ENCODE measurements at regions not wholly inside any gene's neighbourhood (a gene's known extent, or its start where the extent isn't known, plus 50 kb on each side); places are given as distances from the start of the nearest gene placed in this dataset.

DNA sequence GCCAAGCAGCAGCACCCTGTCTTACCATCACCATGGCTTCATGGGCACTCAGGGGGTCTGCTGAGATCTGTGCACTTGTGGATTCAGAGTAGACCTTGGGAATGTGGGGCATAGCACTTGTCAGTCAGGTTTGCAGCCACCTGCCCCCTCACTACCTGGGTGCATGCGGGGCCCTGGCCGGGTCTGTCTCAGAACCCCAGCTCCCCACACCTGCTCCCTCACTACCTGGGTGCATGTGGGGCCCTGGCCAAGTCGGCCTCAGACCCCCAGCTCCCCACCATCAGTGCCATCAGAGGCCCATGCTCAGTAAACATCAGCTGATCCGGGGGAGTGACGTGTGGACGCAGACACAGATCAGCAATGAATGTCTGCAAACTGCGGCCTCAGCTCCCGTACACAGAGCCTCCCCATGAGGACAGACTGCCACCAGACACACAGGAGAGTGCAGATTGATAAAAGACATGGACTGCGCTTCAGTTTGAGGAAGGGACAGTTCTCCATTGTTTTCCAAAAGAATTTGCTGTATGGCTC lies 205.1 kb downstream of the GLI2 start:
- no peaks in the 10 kb centered on the region for H3K4me1 ChIP-seq (ENCODE audit: control insufficient read depth, extremely low read depth, insufficient read depth, low read length)
- no peak for TF ChIP-seq MYC (IDR thresholded peaks at IDR 0.05; ENCODE audit: low read depth, low read length)
- no peak for TF ChIP-seq FOS (IDR thresholded peaks at IDR 0.05; ENCODE audit: borderline replicate concordance, insufficient read depth, low read length)
- TF ChIP-seq, protein P1, sequence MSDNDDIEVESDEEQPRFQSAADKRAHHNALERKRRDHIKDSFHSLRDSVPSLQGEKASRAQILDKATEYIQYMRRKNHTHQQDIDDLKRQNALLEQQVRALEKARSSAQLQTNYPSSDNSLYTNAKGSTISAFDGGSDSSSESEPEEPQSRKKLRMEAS (IDR thresholded peaks at IDR 0.05; ENCODE audit: insufficient read depth, insufficient read length) = no peak
- TF ChIP-seq POLR2A (IDR thresholded peaks at IDR 0.05; ENCODE audit: low read depth, low read length) = no peak
- TF ChIP-seq POLR2AphosphoS5 (IDR thresholded peaks at IDR 0.05; ENCODE audit: insufficient read depth, low read depth, low read length) = no peak
- TF ChIP-seq, protein P2, sequence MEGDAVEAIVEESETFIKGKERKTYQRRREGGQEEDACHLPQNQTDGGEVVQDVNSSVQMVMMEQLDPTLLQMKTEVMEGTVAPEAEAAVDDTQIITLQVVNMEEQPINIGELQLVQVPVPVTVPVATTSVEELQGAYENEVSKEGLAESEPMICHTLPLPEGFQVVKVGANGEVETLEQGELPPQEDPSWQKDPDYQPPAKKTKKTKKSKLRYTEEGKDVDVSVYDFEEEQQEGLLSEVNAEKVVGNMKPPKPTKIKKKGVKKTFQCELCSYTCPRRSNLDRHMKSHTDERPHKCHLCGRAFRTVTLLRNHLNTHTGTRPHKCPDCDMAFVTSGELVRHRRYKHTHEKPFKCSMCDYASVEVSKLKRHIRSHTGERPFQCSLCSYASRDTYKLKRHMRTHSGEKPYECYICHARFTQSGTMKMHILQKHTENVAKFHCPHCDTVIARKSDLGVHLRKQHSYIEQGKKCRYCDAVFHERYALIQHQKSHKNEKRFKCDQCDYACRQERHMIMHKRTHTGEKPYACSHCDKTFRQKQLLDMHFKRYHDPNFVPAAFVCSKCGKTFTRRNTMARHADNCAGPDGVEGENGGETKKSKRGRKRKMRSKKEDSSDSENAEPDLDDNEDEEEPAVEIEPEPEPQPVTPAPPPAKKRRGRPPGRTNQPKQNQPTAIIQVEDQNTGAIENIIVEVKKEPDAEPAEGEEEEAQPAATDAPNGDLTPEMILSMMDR (IDR thresholded peaks at IDR 0.05; ENCODE audit: extremely low read depth in 1 of 2, insufficient read depth in 1 of 2, low read depth in 1 of 2, low read length in 2 of 2) = no peak
- no peak for TF ChIP-seq EZH2 (IDR thresholded peaks at IDR 0.05; ENCODE audit: borderline replicate concordance, low read depth, low read length, severe bottlenecking)
- TF ChIP-seq GATA2 (IDR thresholded peaks at IDR 0.05; ENCODE audit: insufficient read depth, insufficient read length, low read depth, low read length) = no peak
- no peak for TF ChIP-seq JUN (IDR thresholded peaks at IDR 0.05; ENCODE audit: borderline replicate concordance, insufficient read depth, insufficient read length, low read depth)
- intact Hi-C loops (cut with micrococcal nuclease) (no loop called here), dilution Hi-C loops (cut with MboI; ENCODE audit: extremely low pct_ligation_motif_present, low sequenced_read_pairs) (no loop called here)
- H3K4me2 ChIP-seq (ENCODE audit: insufficient read depth, low read length) = no peak overlapping the region
- H2AFZ ChIP-seq (ENCODE audit: low read depth, low read length) = no peak overlapping the region
- DNase-seq (ENCODE audit: low read depth, low spot score) (no peak), FAIRE-seq (no peak)
- H4K20me1 ChIP-seq (replicated peaks; ENCODE audit: control insufficient read depth, extremely low read depth, insufficient read depth, low read length) = no peaks in the 10 kb centered on the region
- H3K27me3 ChIP-seq (ENCODE audit: control insufficient read depth in 2 of 2, insufficient read depth in 2 of 2, low read length in 2 of 2) = peaks cover 6 to 11% of the 10 kb centered on the region in 2 experiments
- no TSS peak for BruUV-seq (replicated peaks)
- H3K36me3 ChIP-seq (ENCODE audit: control insufficient read depth in 2 of 2, extremely low read depth in 1 of 2, insufficient read depth in 2 of 2, low read length in 2 of 2) = no peaks in the 10 kb centered on the region
- no peak overlapping the region for H3K9ac ChIP-seq (replicated peaks; ENCODE audit: extremely low read depth, insufficient read depth, low read length)
- H3K4me3 ChIP-seq (replicated peaks in 1 of 3; ENCODE audit: insufficient read depth in 1 of 3, low read depth in 1 of 3, low read length in 3 of 3) = no peak overlapping the region
- H3K79me2 ChIP-seq (ENCODE audit: control insufficient read depth, insufficient read depth, low read length) = no peaks in the 10 kb centered on the region
- ChIA-PET POLR2A (no interaction called here), CTCF (interaction anchor here (1.0 kb wide), 1 partner anchor 13 kb away, joined by 4 read pairs; no protein-coding TSS in a partner anchor)
- H3K9me3 ChIP-seq (replicated peaks; ENCODE audit: control insufficient read depth, insufficient read depth, low read length) = no peaks in the 10 kb centered on the region
- no peak overlapping the region for H3K27ac ChIP-seq (ENCODE audit: insufficient read depth, low read depth, low read length)
- no peaks in the 10 kb centered on the region for H3K9me1 ChIP-seq (replicated peaks; ENCODE audit: control insufficient read depth, extremely low read depth, insufficient read depth, low read length)
